ENCODE measurements at regions not wholly inside any gene's neighbourhood (a gene's known extent, or its start where the extent isn't known, plus 50 kb on each side); places are given as distances from the start of the nearest gene placed in this dataset.

- 0 out of 3 replicates have a peak, but pooled peaks cover 3% of the 10 kb centered on the region for H3K9me3 Mint-ChIP-seq
- Histone ChIP-seq H3K27me3 (ENCODE audit: insufficient read depth) (no peaks in the 10 kb centered on the region), H3K27ac (ENCODE audit: low read depth) (no peak overlapping the region), H3F3A (replicated peaks; ENCODE audit: low read depth) (no peaks in the 10 kb centered on the region), H4K20me1 (replicated peaks; ENCODE audit: insufficient read depth) (no peaks in the 10 kb centered on the region), H3K9me2 (ENCODE audit: insufficient read depth) (no peaks in the 10 kb centered on the region), H2AFZ (peak overlapping the region; percentile 69; the same call in 1 of the 2 replicates), H3K4me2 (no peak overlapping the region), H3K4me3 (no peak overlapping the region), H3K79me2 (replicated peaks; ENCODE audit: insufficient read depth) (no peaks in the 10 kb centered on the region), H3K36me3 (ENCODE audit: insufficient read depth) (no peaks in the 10 kb centered on the region), H3K4me1 (ENCODE audit: insufficient read depth) (no peaks in the 10 kb centered on the region)
- TF ChIP-seq CTCF (conservative IDR thresholded peaks at IDR 0.05; ENCODE audit: low read depth in 2 of 2), result no peak
- TF ChIP-seq EZH2phosphoT487 (IDR thresholded peaks at IDR 0.05; ENCODE audit: unreplicated experiment), result no peak
- no peak for TF ChIP-seq POLR2AphosphoS5 (IDR thresholded peaks at IDR 0.05; ENCODE audit: low read depth)
- DNase-seq (ENCODE audit: low spot score) (no peak), ATAC-seq (no peak)
- H3K4me1 Mint-ChIP-seq, result no peaks in the 10 kb centered on the region
- no peak overlapping the region for H3K4me3 Mint-ChIP-seq
- H3K27ac Mint-ChIP-seq, result no peak overlapping the region
- no peaks in the 10 kb centered on the region for H3K36me3 Mint-ChIP-seq (ENCODE audit: low read depth)
- no peaks in the 10 kb centered on the region for H3K27me3 Mint-ChIP-seq (ENCODE audit: insufficient read depth, low read depth, poor library complexity)
Observed at GRCh38 chr3:181265750-181266333, 276.3 kb upstream of the DNAJC19 start.

GRCh38 chr3:181264486-181264885, 274.9 kb upstream of the DNAJC19 start:
- Histone ChIP-seq H3K4me2 (no peak overlapping the region), H3K27ac (ENCODE audit: low read depth) (no peak overlapping the region), H3K9me2 (ENCODE audit: insufficient read depth) (no peaks in the 10 kb centered on the region), H3K27me3 (ENCODE audit: insufficient read depth) (no peaks in the 10 kb centered on the region), H3K36me3 (ENCODE audit: insufficient read depth) (no peaks in the 10 kb centered on the region), H3F3A (replicated peaks; ENCODE audit: low read depth) (no peaks in the 10 kb centered on the region), H3K4me1 (ENCODE audit: insufficient read depth) (no peaks in the 10 kb centered on the region), H3K4me3 (no peak overlapping the region), H2AFZ (no peak overlapping the region), H3K79me2 (replicated peaks; ENCODE audit: insufficient read depth) (no peaks in the 10 kb centered on the region), H4K20me1 (replicated peaks; ENCODE audit: insufficient read depth) (no peaks in the 10 kb centered on the region)
- ATAC-seq, result no peak
- Mint-ChIP-seq H3K27me3 (ENCODE audit: insufficient read depth, low read depth, poor library complexity) (no peaks in the 10 kb centered on the region), H3K36me3 (ENCODE audit: low read depth) (no peaks in the 10 kb centered on the region), H3K27ac (no peak overlapping the region), H3K4me1 (no peaks in the 10 kb centered on the region), H3K4me3 (no peak overlapping the region), H3K9me3 (0 out of 3 replicates have a peak, but pooled peaks cover 3% of the 10 kb centered on the region)
- no peak for DNase-seq (ENCODE audit: low spot score)
- TF ChIP-seq EZH2phosphoT487 (IDR thresholded peaks at IDR 0.05; ENCODE audit: unreplicated experiment) (no peak), CTCF (conservative IDR thresholded peaks at IDR 0.05; ENCODE audit: low read depth in 2 of 2) (no peak), STAT1 (IDR thresholded peaks at IDR 0.05; ENCODE audit: unreplicated experiment) (no peak), CREB1 (CRISPR knock-in tag; IDR thresholded peaks at IDR 0.05; ENCODE audit: low read depth) (no peak)
- TF ChIP-seq, protein P1, sequence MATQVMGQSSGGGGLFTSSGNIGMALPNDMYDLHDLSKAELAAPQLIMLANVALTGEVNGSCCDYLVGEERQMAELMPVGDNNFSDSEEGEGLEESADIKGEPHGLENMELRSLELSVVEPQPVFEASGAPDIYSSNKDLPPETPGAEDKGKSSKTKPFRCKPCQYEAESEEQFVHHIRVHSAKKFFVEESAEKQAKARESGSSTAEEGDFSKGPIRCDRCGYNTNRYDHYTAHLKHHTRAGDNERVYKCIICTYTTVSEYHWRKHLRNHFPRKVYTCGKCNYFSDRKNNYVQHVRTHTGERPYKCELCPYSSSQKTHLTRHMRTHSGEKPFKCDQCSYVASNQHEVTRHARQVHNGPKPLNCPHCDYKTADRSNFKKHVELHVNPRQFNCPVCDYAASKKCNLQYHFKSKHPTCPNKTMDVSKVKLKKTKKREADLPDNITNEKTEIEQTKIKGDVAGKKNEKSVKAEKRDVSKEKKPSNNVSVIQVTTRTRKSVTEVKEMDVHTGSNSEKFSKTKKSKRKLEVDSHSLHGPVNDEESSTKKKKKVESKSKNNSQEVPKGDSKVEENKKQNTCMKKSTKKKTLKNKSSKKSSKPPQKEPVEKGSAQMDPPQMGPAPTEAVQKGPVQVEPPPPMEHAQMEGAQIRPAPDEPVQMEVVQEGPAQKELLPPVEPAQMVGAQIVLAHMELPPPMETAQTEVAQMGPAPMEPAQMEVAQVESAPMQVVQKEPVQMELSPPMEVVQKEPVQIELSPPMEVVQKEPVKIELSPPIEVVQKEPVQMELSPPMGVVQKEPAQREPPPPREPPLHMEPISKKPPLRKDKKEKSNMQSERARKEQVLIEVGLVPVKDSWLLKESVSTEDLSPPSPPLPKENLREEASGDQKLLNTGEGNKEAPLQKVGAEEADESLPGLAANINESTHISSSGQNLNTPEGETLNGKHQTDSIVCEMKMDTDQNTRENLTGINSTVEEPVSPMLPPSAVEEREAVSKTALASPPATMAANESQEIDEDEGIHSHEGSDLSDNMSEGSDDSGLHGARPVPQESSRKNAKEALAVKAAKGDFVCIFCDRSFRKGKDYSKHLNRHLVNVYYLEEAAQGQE (IDR thresholded peaks at IDR 0.05; ENCODE audit: unreplicated experiment), result no peak
- TF ChIP-seq, protein P2, sequence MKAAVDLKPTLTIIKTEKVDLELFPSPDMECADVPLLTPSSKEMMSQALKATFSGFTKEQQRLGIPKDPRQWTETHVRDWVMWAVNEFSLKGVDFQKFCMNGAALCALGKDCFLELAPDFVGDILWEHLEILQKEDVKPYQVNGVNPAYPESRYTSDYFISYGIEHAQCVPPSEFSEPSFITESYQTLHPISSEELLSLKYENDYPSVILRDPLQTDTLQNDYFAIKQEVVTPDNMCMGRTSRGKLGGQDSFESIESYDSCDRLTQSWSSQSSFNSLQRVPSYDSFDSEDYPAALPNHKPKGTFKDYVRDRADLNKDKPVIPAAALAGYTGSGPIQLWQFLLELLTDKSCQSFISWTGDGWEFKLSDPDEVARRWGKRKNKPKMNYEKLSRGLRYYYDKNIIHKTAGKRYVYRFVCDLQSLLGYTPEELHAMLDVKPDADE (IDR thresholded peaks at IDR 0.05), result no peak

All from GM23338 (cell line).